ENCODE measurements at regions not wholly inside any gene's neighbourhood (a gene's known extent, or its start where the extent isn't known, plus 50 kb on each side); places are given as distances from the start of the nearest gene placed in this dataset.

DNA sequence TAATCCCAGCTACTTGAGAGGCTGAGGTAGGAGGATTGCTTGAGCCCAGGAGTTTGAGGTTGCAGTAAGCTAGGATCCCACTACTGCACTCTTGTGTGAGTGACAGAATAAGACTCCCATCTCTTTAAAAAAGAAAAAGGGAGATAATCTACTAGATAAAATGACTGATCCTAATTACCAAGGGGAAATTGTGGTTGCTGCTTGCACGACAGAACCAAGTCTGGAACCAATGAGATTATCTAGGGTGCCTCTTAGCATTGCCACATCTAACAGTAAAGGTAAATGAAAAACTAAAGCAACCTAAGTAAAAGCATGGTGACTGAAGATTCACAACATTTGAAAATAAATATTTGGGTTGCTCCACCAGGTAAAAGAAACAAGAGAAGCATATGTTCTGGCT is 185.1 kb downstream of the PDHA2 start:
- intact Hi-C loops (cut with micrococcal nuclease) (no loop called here), dilution Hi-C loops (cut with MboI; ENCODE audit: extremely low pct_ligation_motif_present, low sequenced_read_pairs) (no loop called here)
- Histone ChIP-seq H3K4me3 (replicated peaks in 1 of 3; ENCODE audit: insufficient read depth in 1 of 3, low read depth in 1 of 3, low read length in 3 of 3) (no peak overlapping the region), H3K27me3 (ENCODE audit: control insufficient read depth in 2 of 2, insufficient read depth in 2 of 2, low read length in 2 of 2) (no peaks in the 10 kb centered on the region), H3K9me1 (replicated peaks; ENCODE audit: control insufficient read depth, extremely low read depth, insufficient read depth, low read length) (no peaks in the 10 kb centered on the region), H3K4me1 (ENCODE audit: control insufficient read depth, extremely low read depth, insufficient read depth, low read length) (no peaks in the 10 kb centered on the region), H3K9me3 (replicated peaks; ENCODE audit: control insufficient read depth, insufficient read depth, low read length) (no peaks in the 10 kb centered on the region), H4K20me1 (replicated peaks; ENCODE audit: control insufficient read depth, extremely low read depth, insufficient read depth, low read length) (no peaks in the 10 kb centered on the region), H3K36me3 (ENCODE audit: control insufficient read depth in 2 of 2, extremely low read depth in 1 of 2, insufficient read depth in 2 of 2, low read length in 2 of 2) (no peaks in the 10 kb centered on the region), H3K9ac (replicated peaks; ENCODE audit: extremely low read depth, insufficient read depth, low read length) (no peak overlapping the region), H3K27ac (ENCODE audit: insufficient read depth, low read depth, low read length) (no peak overlapping the region), H3K4me2 (ENCODE audit: insufficient read depth, low read length) (no peak overlapping the region), H3K79me2 (ENCODE audit: control insufficient read depth, insufficient read depth, low read length) (no peaks in the 10 kb centered on the region), H2AFZ (ENCODE audit: low read depth, low read length) (no peak overlapping the region)
- DNase-seq (ENCODE audit: low read depth, low spot score) (no peak), FAIRE-seq (no peak)
- no peak for TF ChIP-seq FOS (IDR thresholded peaks at IDR 0.05; ENCODE audit: borderline replicate concordance, insufficient read depth, low read length)
- TF ChIP-seq, protein P1, sequence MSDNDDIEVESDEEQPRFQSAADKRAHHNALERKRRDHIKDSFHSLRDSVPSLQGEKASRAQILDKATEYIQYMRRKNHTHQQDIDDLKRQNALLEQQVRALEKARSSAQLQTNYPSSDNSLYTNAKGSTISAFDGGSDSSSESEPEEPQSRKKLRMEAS (IDR thresholded peaks at IDR 0.05; ENCODE audit: insufficient read depth, insufficient read length), result no peak
- no peak for TF ChIP-seq POLR2AphosphoS5 (IDR thresholded peaks at IDR 0.05; ENCODE audit: insufficient read depth, low read depth, low read length)
- no peak for TF ChIP-seq MYC (IDR thresholded peaks at IDR 0.05; ENCODE audit: low read depth, low read length)
- TF ChIP-seq JUN (IDR thresholded peaks at IDR 0.05; ENCODE audit: borderline replicate concordance, insufficient read depth, insufficient read length, low read depth), result no peak
- TF ChIP-seq GATA2 (IDR thresholded peaks at IDR 0.05; ENCODE audit: insufficient read depth, insufficient read length, low read depth, low read length), result no peak
- no peak for TF ChIP-seq POLR2A (IDR thresholded peaks at IDR 0.05; ENCODE audit: low read depth, low read length)
- TF ChIP-seq, protein P2, sequence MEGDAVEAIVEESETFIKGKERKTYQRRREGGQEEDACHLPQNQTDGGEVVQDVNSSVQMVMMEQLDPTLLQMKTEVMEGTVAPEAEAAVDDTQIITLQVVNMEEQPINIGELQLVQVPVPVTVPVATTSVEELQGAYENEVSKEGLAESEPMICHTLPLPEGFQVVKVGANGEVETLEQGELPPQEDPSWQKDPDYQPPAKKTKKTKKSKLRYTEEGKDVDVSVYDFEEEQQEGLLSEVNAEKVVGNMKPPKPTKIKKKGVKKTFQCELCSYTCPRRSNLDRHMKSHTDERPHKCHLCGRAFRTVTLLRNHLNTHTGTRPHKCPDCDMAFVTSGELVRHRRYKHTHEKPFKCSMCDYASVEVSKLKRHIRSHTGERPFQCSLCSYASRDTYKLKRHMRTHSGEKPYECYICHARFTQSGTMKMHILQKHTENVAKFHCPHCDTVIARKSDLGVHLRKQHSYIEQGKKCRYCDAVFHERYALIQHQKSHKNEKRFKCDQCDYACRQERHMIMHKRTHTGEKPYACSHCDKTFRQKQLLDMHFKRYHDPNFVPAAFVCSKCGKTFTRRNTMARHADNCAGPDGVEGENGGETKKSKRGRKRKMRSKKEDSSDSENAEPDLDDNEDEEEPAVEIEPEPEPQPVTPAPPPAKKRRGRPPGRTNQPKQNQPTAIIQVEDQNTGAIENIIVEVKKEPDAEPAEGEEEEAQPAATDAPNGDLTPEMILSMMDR (IDR thresholded peaks at IDR 0.05; ENCODE audit: extremely low read depth in 1 of 2, insufficient read depth in 1 of 2, low read depth in 1 of 2, low read length in 2 of 2), result no peak
- no peak for TF ChIP-seq EZH2 (IDR thresholded peaks at IDR 0.05; ENCODE audit: borderline replicate concordance, low read depth, low read length, severe bottlenecking)
- ChIA-PET CTCF (interaction anchor here (1.1 to 1.3 kb wide), 2 partner anchors 10 to 18 kb away, joined by 3 to 4 read pairs; no protein-coding TSS in a partner anchor), POLR2A (no interaction called here)
- no TSS peak for BruUV-seq (replicated peaks)
